ENCODE measurements at regions not wholly inside any gene's neighbourhood (a gene's known extent, or its start where the extent isn't known, plus 50 kb on each side); places are given as distances from the start of the nearest gene placed in this dataset.

GRCh38 chr13:53612200-53612599 is 583.6 kb downstream of the OLFM4 start:
- TF ChIP-seq CTCF (IDR thresholded peaks at IDR 0.05) (no peak), POLR2AphosphoS5 (IDR thresholded peaks at IDR 0.05) (no peak), POLR2A (IDR thresholded peaks at IDR 0.05) (no peak)
